ENCODE measurements at regions not wholly inside any gene's neighbourhood (a gene's known extent, or its start where the extent isn't known, plus 50 kb on each side); places are given as distances from the start of the nearest gene placed in this dataset.

- H3K27me3 ChIP-seq (ENCODE audit: insufficient read depth, low read length): no peaks in the 10 kb centered on the region
Observed at GRCh38 chr9:18183974-18184373, 290.0 kb upstream of the ADAMTSL1 start.

GRCh38 chr9:18184401-18184800 is 289.6 kb upstream of the ADAMTSL1 start:
- Histone ChIP-seq H3K27ac (ENCODE audit: low read length) (no peak overlapping the region), H3K27me3 (ENCODE audit: insufficient read depth, low read length) (no peaks in the 10 kb centered on the region), H3K9ac (ENCODE audit: low read depth, low read length) (no peak overlapping the region), H3K4me3 (ENCODE audit: low read length) (no peak overlapping the region), H3K4me1 (ENCODE audit: insufficient read depth, low read length) (no peaks in the 10 kb centered on the region), H3K9me3 (ENCODE audit: insufficient read depth, low read depth, low read length) (no peaks in the 10 kb centered on the region), H3K36me3 (ENCODE audit: insufficient read depth, low read depth, low read length) (no peaks in the 10 kb centered on the region)

More at GRCh38 chr9:18183974-18184373, 290.0 kb upstream of the ADAMTSL1 start:
- Histone ChIP-seq H3K27ac (ENCODE audit: low read length) (no peak overlapping the region), H3K4me3 (ENCODE audit: low read length) (no peak overlapping the region), H3K36me3 (ENCODE audit: insufficient read depth, low read depth, low read length) (no peaks in the 10 kb centered on the region), H3K9ac (ENCODE audit: low read depth, low read length) (no peak overlapping the region), H3K4me1 (ENCODE audit: insufficient read depth, low read length) (no peaks in the 10 kb centered on the region), H3K9me3 (ENCODE audit: insufficient read depth, low read depth, low read length) (no peaks in the 10 kb centered on the region)

GRCh38 chr9:18185196-18185595 is 288.8 kb upstream of the ADAMTSL1 start:
- Histone ChIP-seq H3K27me3 (ENCODE audit: insufficient read depth, low read length) (no peaks in the 10 kb centered on the region), H3K9me3 (ENCODE audit: insufficient read depth, low read depth, low read length) (no peaks in the 10 kb centered on the region), H3K36me3 (ENCODE audit: insufficient read depth, low read depth, low read length) (no peaks in the 10 kb centered on the region), H3K27ac (ENCODE audit: low read length) (no peak overlapping the region), H3K9ac (ENCODE audit: low read depth, low read length) (no peak overlapping the region), H3K4me1 (ENCODE audit: insufficient read depth, low read length) (no peaks in the 10 kb centered on the region), H3K4me3 (ENCODE audit: low read length) (no peak overlapping the region)

DNA sequence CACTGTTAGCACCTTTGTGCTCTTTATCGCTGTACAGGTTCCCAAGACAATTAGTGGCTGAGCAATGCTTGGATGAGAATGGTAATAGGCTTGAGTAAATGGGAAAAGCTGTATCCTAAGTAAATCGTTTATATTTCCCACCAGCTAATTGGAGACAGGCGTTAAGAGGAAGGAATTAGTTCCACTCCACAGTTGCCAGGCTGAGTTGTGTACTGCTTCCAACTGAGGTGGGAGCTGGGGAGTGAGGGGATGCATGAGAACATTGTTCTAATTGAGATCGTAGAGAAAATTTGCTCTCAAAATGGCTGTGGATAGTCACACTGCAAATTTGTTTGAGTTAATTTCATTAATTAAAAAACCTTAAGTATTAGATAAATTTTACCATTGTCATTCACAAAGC is 285.0 kb upstream of the ADAMTSL1 start:
- H3K27me3 ChIP-seq (ENCODE audit: insufficient read depth, low read length): no peaks in the 10 kb centered on the region
- no peaks in the 10 kb centered on the region for H3K9me3 ChIP-seq (ENCODE audit: insufficient read depth, low read depth, low read length)

GRCh38 chr9:18189871-18190670 is 283.9 kb upstream of the ADAMTSL1 start:
- Histone ChIP-seq H3K4me3 (ENCODE audit: low read length) (no peak overlapping the region), H3K4me1 (ENCODE audit: insufficient read depth, low read length) (no peaks in the 10 kb centered on the region), H3K9ac (ENCODE audit: low read depth, low read length) (no peak overlapping the region), H3K36me3 (ENCODE audit: insufficient read depth, low read depth, low read length) (no peaks in the 10 kb centered on the region), H3K27me3 (ENCODE audit: insufficient read depth, low read length) (no peaks in the 10 kb centered on the region), H3K27ac (ENCODE audit: low read length) (no peak overlapping the region), H3K9me3 (ENCODE audit: insufficient read depth, low read depth, low read length) (no peaks in the 10 kb centered on the region)

More for the DNA sequence above, 285.0 kb upstream of the ADAMTSL1 start:
- no peaks in the 10 kb centered on the region for H3K36me3 ChIP-seq (ENCODE audit: insufficient read depth, low read depth, low read length)
- no peak overlapping the region for H3K4me3 ChIP-seq (ENCODE audit: low read length)
- no peak overlapping the region for H3K9ac ChIP-seq (ENCODE audit: low read depth, low read length)
- no peaks in the 10 kb centered on the region for H3K4me1 ChIP-seq (ENCODE audit: insufficient read depth, low read length)
- H3K27ac ChIP-seq (ENCODE audit: low read length): no peak overlapping the region

GRCh38 chr9:18190671-18191374 is 283.1 kb upstream of the ADAMTSL1 start:
- no peak overlapping the region for H3K9ac ChIP-seq (ENCODE audit: low read depth, low read length)
- H3K27ac ChIP-seq (ENCODE audit: low read length): no peak overlapping the region
- no peaks in the 10 kb centered on the region for H3K9me3 ChIP-seq (ENCODE audit: insufficient read depth, low read depth, low read length)
- H3K27me3 ChIP-seq (ENCODE audit: insufficient read depth, low read length): no peaks in the 10 kb centered on the region
- no peaks in the 10 kb centered on the region for H3K36me3 ChIP-seq (ENCODE audit: insufficient read depth, low read depth, low read length)
- H3K4me3 ChIP-seq (ENCODE audit: low read length): no peak overlapping the region
- no peaks in the 10 kb centered on the region for H3K4me1 ChIP-seq (ENCODE audit: insufficient read depth, low read length)

DNA sequence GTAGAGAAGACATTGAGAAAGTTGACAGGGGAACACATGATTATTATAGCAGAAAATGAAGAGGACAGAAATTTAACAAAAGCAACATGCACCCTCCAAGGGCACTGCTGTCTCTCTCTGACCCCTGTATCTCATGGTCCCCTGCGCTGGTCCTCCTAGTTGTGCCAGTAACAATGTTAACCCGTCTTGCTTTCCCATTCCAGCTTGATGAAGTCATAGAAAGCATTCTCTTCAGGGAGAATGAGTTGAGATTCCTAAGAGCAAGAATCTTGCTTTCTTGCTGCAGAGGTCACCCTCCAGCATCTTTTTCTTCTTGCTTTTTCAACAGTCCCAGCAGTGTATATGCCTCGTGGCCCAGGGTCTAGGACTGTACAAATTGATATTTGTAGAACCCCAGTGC is 279.6 kb upstream of the ADAMTSL1 start:
- Histone ChIP-seq H3K4me1 (ENCODE audit: insufficient read depth, low read length) (no peaks in the 10 kb centered on the region), H3K9ac (ENCODE audit: low read depth, low read length) (no peak overlapping the region), H3K4me3 (ENCODE audit: low read length) (no peak overlapping the region), H3K36me3 (ENCODE audit: insufficient read depth, low read depth, low read length) (no peaks in the 10 kb centered on the region), H3K27ac (ENCODE audit: low read length) (no peak overlapping the region), H3K27me3 (ENCODE audit: insufficient read depth, low read length) (no peaks in the 10 kb centered on the region), H3K9me3 (ENCODE audit: insufficient read depth, low read depth, low read length) (no peaks in the 10 kb centered on the region)

- H3K4me3 ChIP-seq (ENCODE audit: low read length): no peak overlapping the region
- no peaks in the 10 kb centered on the region for H3K36me3 ChIP-seq (ENCODE audit: insufficient read depth, low read depth, low read length)
- H3K4me1 ChIP-seq (ENCODE audit: insufficient read depth, low read length): no peaks in the 10 kb centered on the region
- H3K27me3 ChIP-seq (ENCODE audit: insufficient read depth, low read length): no peaks in the 10 kb centered on the region
- no peak overlapping the region for H3K9ac ChIP-seq (ENCODE audit: low read depth, low read length)
- H3K9me3 ChIP-seq (ENCODE audit: insufficient read depth, low read depth, low read length): no peaks in the 10 kb centered on the region
- no peak overlapping the region for H3K27ac ChIP-seq (ENCODE audit: low read length)
Observed at GRCh38 chr9:18195223-18195622, 278.7 kb upstream of the ADAMTSL1 start.

DNA sequence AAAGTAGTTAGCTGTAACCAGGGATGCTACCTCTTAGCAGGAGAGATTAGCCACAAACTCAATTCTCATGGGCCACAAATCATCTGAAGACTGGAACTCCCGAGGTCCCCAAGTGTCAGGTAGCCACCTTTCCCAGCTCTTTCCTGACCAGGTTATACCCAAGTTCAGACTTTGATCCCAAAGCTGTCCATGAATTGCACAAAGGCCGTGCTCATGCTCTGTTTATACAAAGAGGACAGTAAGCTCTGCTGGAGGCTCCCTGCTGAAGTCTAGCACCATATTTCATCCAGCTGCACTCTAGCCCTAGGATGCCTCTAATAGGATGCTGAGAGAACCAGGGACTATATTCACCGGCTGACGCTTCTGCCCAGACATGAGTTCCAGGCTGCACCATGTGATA is 271.0 kb upstream of the ADAMTSL1 start:
- H3K36me3 ChIP-seq (ENCODE audit: insufficient read depth, low read depth, low read length): no peaks in the 10 kb centered on the region
- H3K9me3 ChIP-seq (ENCODE audit: insufficient read depth, low read depth, low read length): no peaks in the 10 kb centered on the region
- no peak overlapping the region for H3K27ac ChIP-seq (ENCODE audit: low read length)

DNA sequence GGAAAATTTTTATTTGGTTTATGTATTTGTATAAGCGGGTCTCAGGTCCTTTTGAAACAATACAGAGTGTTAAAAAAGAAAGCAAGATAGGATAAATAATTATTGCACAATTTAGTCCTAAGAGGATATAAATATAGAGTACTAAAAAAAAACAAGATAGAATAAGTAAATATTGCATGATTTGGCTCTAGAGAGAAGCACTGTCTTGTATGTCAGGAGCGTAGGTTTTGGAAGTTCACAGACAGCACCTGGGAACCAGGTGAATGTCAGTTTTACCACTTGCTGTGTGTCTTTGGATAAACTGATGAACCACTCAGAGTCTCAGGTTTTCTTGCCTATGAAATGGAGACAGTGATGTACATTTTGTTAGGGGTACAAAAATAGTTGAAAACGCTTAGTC is 266.2 kb upstream of the ADAMTSL1 start:
- H3K36me3 ChIP-seq (ENCODE audit: insufficient read depth, low read depth, low read length): no peaks in the 10 kb centered on the region

More for the DNA sequence above, 271.0 kb upstream of the ADAMTSL1 start:
- Histone ChIP-seq H3K4me1 (ENCODE audit: insufficient read depth, low read length) (no peaks in the 10 kb centered on the region), H3K27me3 (ENCODE audit: insufficient read depth, low read length) (no peaks in the 10 kb centered on the region), H3K9ac (ENCODE audit: low read depth, low read length) (no peak overlapping the region), H3K4me3 (ENCODE audit: low read length) (no peak overlapping the region)

DNA sequence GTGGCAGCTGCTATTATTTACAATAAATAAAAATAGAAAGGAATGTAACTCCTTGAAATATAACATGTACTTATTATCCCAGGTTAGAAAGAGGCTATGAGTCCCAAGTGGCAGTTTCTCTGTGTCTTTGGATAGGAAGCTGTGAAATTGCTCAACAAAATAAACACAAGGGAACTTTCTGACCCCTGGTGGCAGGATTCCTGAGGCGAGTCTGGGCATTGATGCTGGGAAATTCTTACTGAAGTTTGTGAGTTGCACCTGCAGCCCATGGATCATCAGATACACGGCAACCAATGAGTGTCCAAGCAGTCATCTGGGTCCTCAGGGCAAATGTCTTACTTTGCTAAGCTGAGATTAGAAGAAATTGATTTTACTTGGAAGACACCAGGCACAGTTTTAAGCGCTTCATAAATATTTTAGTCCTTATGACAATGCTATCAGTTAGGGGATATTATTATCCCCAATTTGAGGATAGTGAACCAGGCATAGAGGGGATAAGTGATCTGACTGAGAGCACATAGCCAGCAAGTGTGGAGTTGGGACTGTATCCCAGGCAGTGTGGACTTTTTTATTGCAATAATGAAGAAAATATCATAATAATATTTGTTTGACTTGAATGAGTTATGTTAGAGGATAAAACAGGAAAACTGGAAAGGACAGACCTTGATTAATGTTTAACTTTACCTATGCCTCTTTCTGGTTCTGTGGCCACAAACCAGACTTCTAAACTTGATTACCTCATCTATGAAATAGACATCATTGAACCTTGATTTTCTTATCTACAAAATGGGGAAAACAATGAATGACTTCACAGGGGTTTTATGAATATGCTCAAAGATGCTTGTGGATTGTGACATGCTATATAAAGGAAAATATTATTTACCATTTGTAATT is 265.5 kb upstream of the ADAMTSL1 start:
- peaks cover 7% of the 10 kb centered on the region; the same call in 1 of the 2 replicates for H3K4me1 ChIP-seq (ENCODE audit: insufficient read depth, low read length)
- no peaks in the 10 kb centered on the region for H3K9me3 ChIP-seq (ENCODE audit: insufficient read depth, low read depth, low read length)
- no peak overlapping the region for H3K9ac ChIP-seq (ENCODE audit: low read depth, low read length)
- H3K4me3 ChIP-seq (ENCODE audit: low read length): no peak overlapping the region
- H3K27me3 ChIP-seq (ENCODE audit: insufficient read depth, low read length): no peaks in the 10 kb centered on the region
- no peaks in the 10 kb centered on the region for H3K36me3 ChIP-seq (ENCODE audit: insufficient read depth, low read depth, low read length)
- H3K27ac ChIP-seq (ENCODE audit: low read length): no peak overlapping the region

More for the DNA sequence above, 266.2 kb upstream of the ADAMTSL1 start:
- Histone ChIP-seq H3K27me3 (ENCODE audit: insufficient read depth, low read length) (no peaks in the 10 kb centered on the region), H3K9me3 (ENCODE audit: insufficient read depth, low read depth, low read length) (no peaks in the 10 kb centered on the region), H3K9ac (ENCODE audit: low read depth, low read length) (no peak overlapping the region), H3K4me3 (ENCODE audit: low read length) (no peak overlapping the region), H3K27ac (ENCODE audit: low read length) (no peak overlapping the region), H3K4me1 (ENCODE audit: insufficient read depth, low read length) (0 out of 2 replicates have a peak, but pooled peaks cover 3% of the 10 kb centered on the region)
